NCI-H748 (cell line): ENCODE measurements at regions not wholly inside any gene's neighbourhood (a gene's known extent, or its start where the extent isn't known, plus 50 kb on each side); places are given as distances from the start of the nearest gene placed in this dataset.

Experiments used
- DNase-seq: peaks from one replicate; lab custom pipeline; 2025; ENCODE audit not compliant: unreplicated experiment; lab: John Stamatoyannopoulos, UW

GRCh38 chr18:39604836-39605235 lies 2039.2 kb upstream of the CELF4 start:
- no peak for DNase-seq

- no peak for DNase-seq
These were observed 2036.5 kb upstream of the CELF4 start for GRCh38 chr18:39602131-39602530.

- DNase-seq = no peak
These were observed 2035.3 kb upstream of the CELF4 start for GRCh38 chr18:39600894-39601293.

DNA sequence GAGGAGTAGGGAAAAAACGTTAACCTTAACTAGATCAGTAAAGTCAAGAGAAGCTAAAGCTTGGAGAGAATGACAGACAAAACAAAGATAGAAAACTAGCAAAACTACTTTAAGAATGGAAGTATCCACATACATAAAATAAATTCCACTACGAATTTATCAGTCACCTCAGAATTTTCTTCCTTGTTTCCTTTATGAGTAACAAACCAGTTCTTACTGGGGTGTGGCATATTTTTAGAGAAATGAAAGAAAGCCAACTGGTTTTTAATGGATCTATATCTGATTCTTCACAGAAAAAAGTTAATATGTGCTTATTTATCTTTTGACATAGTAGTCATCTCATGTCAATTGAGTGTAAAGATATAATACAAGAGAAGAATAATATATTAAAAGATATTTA lies 2033.7 kb upstream of the CELF4 start:
- no peak for DNase-seq

GRCh38 chr18:39596891-39597290 lies 2031.3 kb upstream of the CELF4 start:
- DNase-seq = peak; percentile 17

- DNase-seq = no peak
These were observed 2030.6 kb upstream of the CELF4 start for GRCh38 chr18:39596221-39596620.

DNA sequence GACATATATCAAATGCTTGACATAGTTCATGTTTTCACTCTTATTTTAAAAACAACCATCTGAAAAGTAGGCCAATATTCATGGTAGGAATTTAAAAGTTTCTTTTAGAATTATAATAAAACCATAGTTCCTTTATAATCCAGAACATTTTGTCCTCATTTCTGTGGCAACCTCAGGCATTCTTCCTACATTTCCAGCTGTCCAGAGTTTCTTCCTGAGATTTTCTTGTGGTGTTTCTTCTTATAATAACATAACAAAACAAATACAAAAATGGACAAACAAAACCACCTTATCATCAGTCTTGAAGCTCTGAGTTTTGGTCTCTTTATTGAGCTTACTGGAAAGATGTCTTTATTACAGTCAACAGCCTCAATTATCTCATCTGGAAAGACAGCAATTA lies 2028.6 kb upstream of the CELF4 start:
- DNase-seq = no peak

DNA sequence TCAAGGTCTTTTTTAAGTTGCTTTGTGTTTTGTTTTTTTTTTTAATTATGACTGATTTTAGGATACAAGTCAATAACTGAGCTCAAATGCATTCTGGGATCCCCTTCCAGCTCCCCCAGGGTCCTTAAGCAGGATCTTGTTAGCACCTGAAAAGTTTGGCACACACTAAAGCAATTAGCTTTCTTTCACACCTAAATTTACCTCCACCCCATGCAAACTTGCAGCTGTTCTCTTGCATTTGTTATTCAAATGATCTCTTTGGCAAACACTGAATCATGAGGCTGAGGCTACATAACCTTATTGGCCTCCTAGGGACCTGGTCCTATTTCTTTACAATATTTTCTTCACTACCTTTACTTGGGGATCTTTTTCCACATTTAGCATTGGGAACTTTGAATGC lies 2026.1 kb upstream of the CELF4 start:
- peak; percentile 38 for DNase-seq

DNA sequence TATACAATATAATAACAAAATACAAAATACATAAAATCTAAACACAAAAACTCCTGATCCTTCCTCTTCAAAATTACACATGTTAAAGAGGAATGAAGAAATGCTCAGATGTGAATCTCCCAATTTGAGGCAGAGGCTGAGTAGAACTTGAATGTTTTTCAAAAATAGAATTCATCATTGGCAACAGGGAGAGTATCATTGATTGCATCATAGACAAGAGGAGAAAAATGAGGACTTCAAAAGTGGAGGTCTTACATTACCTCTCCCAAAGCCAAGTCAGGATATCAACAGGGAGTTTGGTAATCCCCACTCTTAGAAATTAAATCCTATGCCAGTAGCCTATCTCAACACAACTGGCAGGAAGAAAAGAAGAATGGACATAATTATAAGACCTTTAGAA lies 2023.9 kb upstream of the CELF4 start:
- DNase-seq = no peak

DNA sequence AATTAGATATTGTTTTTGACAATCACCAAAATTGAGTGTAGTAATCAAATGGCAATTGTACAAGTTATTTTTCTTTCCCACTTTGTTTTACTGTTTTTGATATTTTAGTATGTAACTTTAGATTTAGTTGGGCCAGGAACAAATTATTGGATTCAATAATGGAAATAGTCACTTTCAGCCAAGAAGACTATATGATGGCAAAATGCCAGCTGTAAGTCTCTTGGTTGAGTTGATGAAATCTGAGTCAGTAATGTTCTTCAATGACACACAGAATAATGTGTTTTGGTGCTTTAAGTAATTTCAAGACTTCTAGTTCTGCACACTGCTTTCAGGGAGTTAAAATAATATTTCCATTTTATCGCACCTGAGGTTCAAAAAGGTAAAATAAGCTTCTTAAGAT lies 2022.0 kb upstream of the CELF4 start:
- no peak for DNase-seq

DNA sequence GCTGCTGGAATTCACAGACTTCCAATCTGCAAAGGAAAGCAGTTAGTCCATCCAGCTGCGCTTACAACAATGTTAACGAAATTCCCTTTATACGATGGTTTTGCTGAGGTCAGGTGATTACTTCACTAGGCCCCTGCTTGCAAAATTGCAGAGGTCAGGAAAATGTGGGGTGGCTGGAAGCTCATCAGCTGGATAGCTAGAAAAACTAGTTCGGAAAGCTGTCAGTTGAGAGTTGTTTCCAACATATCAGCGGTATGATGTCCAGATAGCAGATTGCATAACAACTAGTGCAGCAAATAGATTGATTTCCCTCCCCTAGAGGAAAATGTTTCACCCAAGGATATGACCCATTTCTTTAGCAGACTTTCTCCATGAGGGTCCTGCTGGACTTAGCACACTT lies 2021.1 kb upstream of the CELF4 start:
- DNase-seq = no peak

GRCh38 chr18:39574897-39575296 lies 2009.3 kb upstream of the CELF4 start:
- no peak for DNase-seq

- DNase-seq = peak; percentile 35
These were observed 2005.9 kb upstream of the CELF4 start for GRCh38 chr18:39571511-39571910.

GRCh38 chr18:39565551-39566230 lies 2000.1 kb upstream of the CELF4 start:
- peak; percentile 59 for DNase-seq

DNA sequence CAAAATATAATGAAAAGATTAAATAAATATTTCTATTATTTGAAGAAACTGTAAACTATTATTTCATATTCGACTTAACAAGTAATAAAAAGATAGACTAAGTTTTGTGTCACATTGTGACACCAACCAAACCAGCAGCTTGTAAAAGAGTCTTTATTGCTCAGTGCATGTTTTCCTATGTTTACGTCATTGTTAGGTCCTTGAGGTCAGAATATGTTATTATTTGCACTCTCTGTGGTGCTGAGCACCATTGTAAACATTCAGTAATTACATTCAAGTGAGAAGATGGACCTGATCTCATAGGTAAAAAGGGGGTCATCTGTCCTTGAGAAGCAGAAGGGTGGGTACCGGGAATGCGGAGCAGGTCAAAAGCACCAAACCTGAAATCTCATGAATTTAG lies 1999.1 kb upstream of the CELF4 start:
- peak; percentile 90 for DNase-seq

DNA sequence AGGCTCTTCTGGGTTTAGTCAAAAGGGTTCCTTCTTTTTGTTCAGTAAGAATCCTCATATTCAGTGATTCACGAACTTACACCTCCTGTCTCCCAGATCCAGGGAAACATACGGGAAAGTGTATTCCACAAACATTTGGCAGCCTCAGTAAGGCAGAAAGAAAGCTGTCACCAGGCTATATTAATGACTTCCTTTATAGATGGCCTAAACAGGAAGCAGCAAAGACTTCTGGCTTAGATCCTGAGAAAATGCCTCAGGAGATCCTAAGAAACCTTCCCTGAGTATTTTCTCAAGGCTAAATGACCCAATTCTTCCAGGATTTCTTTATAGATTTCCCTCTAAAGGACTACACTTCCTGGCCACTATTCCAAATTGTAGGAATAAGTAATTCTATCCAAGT lies 1995.5 kb upstream of the CELF4 start:
- no peak for DNase-seq

GRCh38 chr18:39558658-39559057 lies 1993.1 kb upstream of the CELF4 start:
- DNase-seq = no peak

GRCh38 chr18:39555496-39555895 lies 1989.9 kb upstream of the CELF4 start:
- no peak for DNase-seq

DNA sequence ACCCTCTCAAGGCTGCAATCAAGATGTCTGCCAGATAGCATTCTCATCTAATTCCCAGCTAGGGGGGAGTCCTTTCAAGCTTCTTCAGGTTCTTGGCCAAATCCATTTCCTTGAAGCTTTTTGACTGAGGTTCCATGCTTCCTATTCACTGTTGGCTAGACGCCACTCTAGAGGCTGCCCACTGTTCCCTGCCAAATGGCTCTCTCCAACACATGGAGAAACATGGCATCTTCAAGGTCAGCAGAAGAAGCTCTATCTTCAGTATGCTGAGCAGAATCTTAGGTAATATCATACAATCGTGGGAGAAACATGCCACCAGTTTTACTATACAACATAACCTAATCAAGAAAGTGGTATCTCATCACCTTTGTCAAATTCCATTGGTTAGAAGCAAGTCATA lies 1985.1 kb upstream of the CELF4 start:
- DNase-seq = no peak

GRCh38 chr18:39549144-39549543 lies 1983.5 kb upstream of the CELF4 start:
- DNase-seq = no peak

- DNase-seq = no peak
These were observed 1966.1 kb upstream of the CELF4 start for GRCh38 chr18:39531659-39532058.

DNA sequence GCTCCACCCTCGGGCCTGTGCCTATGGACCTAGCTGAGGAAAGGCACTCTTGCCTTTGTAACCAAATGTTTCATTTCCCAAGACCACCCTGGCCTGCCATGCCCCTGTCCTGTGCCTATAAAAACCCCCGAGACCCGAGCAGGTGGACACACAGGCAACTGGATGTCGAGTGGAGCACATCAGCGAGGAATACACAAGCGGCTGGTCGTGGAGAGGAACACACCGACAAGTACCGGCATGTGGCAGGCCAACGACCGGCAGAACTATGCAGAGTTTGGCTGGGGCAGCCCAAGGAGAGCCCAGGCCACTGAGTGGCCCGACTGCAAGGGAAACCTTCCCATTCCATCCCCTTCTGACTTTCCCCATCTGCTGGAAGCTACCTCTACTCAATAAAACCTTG lies 1963.8 kb upstream of the CELF4 start:
- DNase-seq = no peak

GRCh38 chr18:39527465-39527864 lies 1961.9 kb upstream of the CELF4 start:
- no peak for DNase-seq
